ENCODE measurements at regions not wholly inside any gene's neighbourhood (a gene's known extent, or its start where the extent isn't known, plus 50 kb on each side); places are given as distances from the start of the nearest gene placed in this dataset.

DNA sequence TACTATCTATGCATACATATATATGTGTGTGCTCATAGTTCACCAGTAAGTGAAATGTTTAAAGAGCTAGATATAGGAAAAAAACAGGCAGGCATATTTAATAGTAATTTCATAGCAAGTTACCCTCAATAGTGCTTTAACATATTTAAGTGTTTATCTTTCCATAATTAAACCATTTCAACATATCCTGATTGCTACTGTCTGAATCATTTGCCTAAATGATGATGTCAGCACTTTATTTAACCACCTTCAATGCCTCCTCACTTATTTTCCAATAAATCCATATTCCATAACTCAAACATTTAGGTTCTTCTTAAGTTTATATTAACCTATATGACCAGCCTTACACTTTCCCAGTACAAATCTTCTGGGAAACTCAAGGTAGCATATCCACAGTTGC lies 601.1 kb downstream of the ARL4A start:
- intact Hi-C loops (cut with DNase I): loop anchor here in 1 of 2 donors (10.0 kb wide), 2 partner anchors 1166 to 1406 kb away; no protein-coding TSS in a partner anchor
- Histone ChIP-seq H3K4me3 (no peak overlapping the region), H3K27me3 (no peaks in the 10 kb centered on the region), H3K4me1 (replicated peaks in 1 of 2) (no peaks in the 10 kb centered on the region), H3K27ac (no peak overlapping the region), H3K36me3 (replicated peaks in 1 of 2) (no peaks in the 10 kb centered on the region), H3K9me3 (replicated peaks in 1 of 3) (no peaks in the 10 kb centered on the region)
- no peak for DNase-seq
- no peak for TF ChIP-seq POLR2A (IDR thresholded peaks at IDR 0.05)
- TF ChIP-seq, protein P1, sequence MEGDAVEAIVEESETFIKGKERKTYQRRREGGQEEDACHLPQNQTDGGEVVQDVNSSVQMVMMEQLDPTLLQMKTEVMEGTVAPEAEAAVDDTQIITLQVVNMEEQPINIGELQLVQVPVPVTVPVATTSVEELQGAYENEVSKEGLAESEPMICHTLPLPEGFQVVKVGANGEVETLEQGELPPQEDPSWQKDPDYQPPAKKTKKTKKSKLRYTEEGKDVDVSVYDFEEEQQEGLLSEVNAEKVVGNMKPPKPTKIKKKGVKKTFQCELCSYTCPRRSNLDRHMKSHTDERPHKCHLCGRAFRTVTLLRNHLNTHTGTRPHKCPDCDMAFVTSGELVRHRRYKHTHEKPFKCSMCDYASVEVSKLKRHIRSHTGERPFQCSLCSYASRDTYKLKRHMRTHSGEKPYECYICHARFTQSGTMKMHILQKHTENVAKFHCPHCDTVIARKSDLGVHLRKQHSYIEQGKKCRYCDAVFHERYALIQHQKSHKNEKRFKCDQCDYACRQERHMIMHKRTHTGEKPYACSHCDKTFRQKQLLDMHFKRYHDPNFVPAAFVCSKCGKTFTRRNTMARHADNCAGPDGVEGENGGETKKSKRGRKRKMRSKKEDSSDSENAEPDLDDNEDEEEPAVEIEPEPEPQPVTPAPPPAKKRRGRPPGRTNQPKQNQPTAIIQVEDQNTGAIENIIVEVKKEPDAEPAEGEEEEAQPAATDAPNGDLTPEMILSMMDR (IDR thresholded peaks at IDR 0.05): no peak

DNA sequence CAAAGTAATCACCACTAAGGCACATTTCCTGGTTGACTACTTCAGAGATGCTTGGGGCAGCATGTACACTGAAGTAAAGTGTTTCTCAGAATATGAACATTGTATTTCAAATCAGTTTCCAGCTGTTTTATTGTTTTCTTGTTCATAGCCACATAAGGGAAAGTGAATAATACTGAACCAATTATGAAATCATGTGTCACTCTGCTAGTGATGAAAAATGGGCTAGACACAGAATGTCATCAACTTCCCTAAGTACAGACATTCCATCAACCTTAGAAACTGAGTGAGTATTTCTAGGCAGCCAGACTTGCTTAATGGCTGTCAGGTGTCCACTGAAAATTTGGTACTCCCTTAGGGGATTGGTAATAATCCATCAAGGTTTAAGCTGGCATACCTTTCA lies 603.5 kb downstream of the ARL4A start:
- no peak for DNase-seq
- intact Hi-C loops (cut with DNase I): no loop called here
- TF ChIP-seq, protein P1 (IDR thresholded peaks at IDR 0.05): no peak
- no peak for TF ChIP-seq POLR2A (IDR thresholded peaks at IDR 0.05)
- Histone ChIP-seq H3K27ac (no peak overlapping the region), H3K4me3 (no peak overlapping the region), H3K27me3 (no peaks in the 10 kb centered on the region), H3K36me3 (replicated peaks in 1 of 2) (no peaks in the 10 kb centered on the region), H3K4me1 (replicated peaks in 1 of 2) (no peaks in the 10 kb centered on the region), H3K9me3 (replicated peaks in 1 of 3) (peaks cover 0 to 5% (median 0%) of the 10 kb centered on the region in 3 donors)

DNA sequence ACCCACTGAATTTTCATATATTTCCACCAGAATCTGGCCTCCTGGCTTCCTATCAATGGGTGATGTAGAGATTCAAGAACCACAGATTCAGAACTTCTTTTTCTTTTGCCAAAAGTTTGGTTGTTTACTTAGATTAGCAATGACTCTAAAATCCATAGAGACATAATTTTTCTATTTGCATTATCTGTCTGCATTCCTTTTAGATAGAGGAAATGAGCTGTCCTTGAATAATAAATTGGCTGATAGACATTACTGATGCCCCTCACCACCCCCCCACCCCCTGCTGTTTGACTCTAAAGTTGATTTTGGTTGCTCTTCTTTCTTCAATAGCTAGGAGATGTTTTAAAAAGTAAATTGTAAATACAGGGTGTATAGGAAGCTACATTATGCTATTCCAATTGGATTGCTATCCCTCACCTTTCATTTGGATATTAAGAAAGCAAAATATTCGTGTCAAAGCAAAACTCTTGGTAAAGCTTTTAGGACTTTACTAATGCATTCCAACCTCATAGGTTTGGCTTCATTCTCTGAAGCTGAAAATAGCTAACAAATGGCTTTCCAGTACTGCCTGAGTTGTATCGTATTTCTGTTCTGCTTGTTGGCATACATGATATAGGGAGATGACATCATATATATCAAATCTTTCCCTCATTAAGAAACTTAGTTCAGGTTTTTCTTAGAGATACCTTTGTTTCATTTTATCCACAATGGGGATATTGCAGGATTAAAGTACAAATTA lies 606.0 kb downstream of the ARL4A start:
- H3K4me3 ChIP-seq: no peak overlapping the region
- H3K27me3 ChIP-seq: no peaks in the 10 kb centered on the region
- TF ChIP-seq, protein P1 (IDR thresholded peaks at IDR 0.05): no peak
- TF ChIP-seq POLR2A (IDR thresholded peaks at IDR 0.05): no peak
- H3K27ac ChIP-seq: no peak overlapping the region
- H3K36me3 ChIP-seq (replicated peaks in 1 of 2): no peaks in the 10 kb centered on the region
- 55 to 67% (median 63%) methylated on average over 2 of the region's 2 CpGs for WGBS, 4 donors
- intact Hi-C loops (cut with DNase I): no loop called here
- H3K9me3 ChIP-seq (replicated peaks in 1 of 3): peaks cover 0 to 5% (median 0%) of the 10 kb centered on the region in 3 donors
- H3K4me1 ChIP-seq (replicated peaks in 1 of 2): no peaks in the 10 kb centered on the region
- no peak for DNase-seq

DNA sequence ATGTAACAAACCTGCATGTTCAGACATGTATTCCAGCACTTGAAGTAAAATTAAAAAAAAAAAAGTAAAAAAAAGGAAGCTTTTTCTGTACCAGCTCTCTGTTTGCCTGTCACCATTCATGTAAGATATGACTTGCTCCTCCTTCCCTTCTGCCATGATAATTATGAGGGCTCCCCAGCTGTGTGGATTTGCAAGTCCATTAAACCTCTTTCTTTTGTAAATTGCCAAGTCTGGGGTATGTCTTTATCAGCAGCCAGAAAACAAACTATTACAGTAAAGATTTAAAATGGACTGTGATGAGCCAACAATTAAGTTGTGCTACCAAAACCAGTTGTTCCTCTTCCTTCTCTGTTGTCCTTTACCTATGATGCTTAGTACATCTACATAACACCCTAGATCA lies 619.6 kb downstream of the ARL4A start:
- Histone ChIP-seq H3K36me3 (replicated peaks in 1 of 2) (no peaks in the 10 kb centered on the region), H3K4me3 (no peak overlapping the region), H3K27me3 (no peaks in the 10 kb centered on the region), H3K9me3 (replicated peaks in 1 of 3) (peaks cover 0 to 2% (median 0%) of the 10 kb centered on the region in 3 donors), H3K4me1 (replicated peaks in 1 of 2) (no peaks in the 10 kb centered on the region), H3K27ac (no peak overlapping the region)
- TF ChIP-seq, protein P1 (IDR thresholded peaks at IDR 0.05): no peak
- no peak for TF ChIP-seq POLR2A (IDR thresholded peaks at IDR 0.05)
- intact Hi-C loops (cut with DNase I): no loop called here
- no peak for DNase-seq
